NCI-H1930 (cell line): ENCODE measurements at regions not wholly inside any gene's neighbourhood (a gene's known extent, or its start where the extent isn't known, plus 50 kb on each side); places are given as distances from the start of the nearest gene placed in this dataset.

Experiments used
- DNase-seq, 2 experiments: peaks; one replicate each; lab custom pipeline; 2025; lab: John Stamatoyannopoulos, UW

DNA sequence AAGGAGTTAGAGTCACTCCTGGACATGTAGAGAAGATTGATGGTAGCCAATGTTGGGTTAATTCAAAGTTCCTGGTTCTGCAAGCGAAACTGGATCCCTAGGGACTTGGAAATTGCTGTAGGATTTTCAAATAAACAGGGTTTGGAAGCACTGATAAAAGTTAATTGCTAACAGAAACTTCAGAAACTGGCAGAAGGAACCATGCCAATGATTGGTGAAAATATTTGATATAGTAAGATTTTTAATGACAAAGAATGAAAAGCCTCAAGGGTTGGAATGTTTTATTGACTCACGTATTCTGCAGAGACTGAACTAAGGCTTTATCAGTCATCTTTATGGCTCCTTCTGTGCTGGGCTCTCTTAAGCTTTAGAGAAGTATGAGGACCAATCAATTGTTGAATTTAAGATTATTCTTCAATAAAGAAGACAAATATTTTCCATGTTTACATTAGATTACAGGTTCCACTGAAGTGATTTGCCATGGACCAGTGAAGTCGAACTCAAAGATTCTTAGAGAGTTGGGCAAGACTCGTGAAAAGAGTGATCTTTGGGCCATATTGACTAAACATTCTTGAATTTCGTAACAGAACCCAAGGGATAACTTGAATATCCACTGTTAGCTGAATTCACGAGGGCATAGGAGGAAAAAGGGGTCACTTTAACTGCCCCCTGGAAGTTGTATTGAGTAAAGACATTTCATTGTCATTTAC lies 371.4 kb downstream of the HDGFL1 start:
- no peak for DNase-seq

DNA sequence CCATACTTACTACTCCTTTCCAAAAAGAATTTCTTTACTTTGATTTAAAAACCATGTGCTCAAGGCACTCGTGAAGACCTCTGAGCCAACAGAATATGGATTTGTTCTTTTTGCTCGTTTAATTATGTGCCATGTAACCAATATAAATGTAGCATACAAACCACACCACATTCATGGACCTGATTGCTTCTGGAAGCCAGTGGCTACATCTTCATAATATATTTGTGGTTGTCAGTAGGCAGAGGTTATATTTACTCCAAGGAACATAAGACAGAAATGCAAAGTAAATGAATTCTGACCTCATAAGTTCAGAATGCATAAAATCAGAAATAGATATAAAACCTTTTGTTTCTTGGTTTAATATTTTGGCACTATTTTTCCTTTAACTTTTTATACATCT lies 373.0 kb downstream of the HDGFL1 start:
- no peak for DNase-seq

DNA sequence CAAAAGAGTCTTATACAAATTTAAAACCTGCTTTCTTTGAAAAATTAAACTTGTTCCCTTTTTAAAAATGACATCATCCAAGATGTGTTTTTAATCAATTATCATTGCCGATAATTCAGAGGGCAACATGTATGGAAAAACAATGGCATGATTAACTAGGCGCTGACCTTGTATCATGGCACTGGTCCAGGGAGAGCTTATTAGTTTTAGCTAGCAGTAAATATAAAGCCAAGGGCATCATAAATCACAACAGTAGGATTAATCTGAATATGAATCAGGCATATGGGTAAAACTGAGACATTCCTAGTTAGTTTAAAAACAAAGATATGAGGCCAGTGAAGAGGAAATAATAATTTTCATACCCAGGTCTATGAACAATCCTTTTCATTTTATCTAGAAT lies 374.0 kb downstream of the HDGFL1 start:
- DNase-seq: no peak

DNA sequence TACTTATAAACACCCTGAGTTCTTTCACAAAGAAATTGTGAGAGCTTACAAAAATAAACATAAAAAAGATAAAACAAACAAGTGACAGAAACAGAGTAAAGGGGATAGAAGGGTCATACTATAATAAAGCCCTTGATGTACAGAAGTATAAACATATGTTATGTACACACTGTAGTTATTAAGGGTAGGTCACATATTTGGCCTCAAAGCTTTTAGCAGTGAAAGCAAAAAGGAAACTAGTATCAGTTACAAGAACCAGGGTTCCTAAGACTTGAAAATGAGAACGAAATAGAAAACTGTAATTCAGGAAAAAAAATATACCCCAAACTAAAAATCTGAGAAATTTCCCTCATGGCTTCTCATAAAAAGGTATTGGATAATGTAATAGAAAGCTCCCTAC lies 380.6 kb downstream of the HDGFL1 start:
- no peak for DNase-seq

DNA sequence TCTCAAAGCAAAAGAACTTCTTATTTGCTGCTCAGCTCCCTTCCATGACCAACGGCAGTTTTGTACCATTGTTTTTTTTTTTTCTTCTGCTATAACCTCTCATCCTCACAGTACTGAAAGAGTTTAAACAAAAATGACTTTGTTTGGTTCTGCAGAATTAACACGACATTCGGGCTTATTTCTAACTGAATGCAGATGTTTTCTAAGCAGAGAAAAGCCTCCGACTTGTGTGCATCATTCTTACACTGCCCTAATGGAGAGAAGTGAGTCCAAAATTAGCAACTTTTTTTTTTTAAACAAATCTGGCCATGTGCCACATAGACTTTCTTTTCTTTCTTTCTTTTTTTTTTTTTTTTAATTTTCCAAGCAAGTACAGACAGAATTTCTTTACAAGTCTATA lies 382.7 kb downstream of the HDGFL1 start:
- DNase-seq: no peak

DNA sequence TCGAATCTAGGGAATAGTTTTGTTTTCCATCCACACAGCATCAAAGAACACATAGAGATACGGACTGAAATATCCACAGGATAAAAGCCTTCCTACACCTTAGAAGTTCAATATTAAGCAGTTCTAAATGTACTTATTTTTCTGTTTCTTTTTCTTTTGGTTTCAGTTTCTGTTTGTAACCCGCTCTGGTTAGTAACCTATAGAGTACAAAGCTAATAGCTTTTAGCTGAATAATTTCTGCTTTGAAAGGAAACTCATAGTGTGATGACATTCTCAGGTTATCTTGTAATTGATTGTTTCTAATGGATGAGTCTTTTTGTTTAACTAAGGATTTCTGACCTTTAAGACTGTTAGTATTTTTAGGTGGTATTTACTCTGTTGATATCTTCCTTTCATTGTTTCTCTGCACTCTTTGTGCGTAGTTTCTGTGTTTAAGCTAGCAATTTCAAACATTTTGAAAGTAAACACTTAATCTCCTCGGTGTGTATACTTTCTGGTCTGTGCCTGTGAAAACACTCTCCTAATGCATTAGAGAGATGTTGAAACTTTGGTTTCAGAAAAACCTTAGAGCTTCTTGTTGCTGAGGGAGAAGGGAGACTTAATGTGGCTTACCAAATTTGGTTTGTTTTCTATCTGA lies 385.5 kb downstream of the HDGFL1 start:
- DNase-seq: no peak

DNA sequence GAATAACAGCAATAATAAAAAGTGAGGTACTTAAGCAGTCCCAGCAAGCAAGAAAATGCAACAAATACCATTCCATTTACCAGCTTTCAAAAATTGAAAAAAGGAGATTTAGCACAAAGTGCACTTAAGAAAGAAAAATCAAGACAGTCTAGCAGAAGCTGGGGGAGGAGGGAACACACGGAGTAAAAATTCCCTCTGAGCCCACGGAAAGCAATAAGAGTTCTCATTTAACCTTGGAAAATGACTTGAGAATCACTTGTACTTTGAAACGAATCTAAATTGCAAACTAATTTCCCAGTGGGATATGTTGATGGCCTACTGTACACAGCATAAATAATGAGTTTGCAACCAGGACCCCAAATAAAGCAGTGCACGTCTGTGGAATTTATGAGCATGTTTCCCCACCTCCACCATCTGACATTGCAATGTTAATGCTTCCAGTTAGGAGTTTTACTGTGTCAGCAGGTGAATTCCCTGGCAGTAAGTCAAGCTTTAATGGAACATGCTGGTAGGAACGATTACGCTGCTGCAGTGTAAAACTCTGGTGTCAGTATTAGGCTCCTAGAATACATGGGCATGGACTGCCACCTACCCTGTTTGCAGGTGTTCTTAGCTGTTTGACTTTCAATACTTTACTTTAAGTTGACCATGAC lies 386.8 kb downstream of the HDGFL1 start:
- DNase-seq: no peak

DNA sequence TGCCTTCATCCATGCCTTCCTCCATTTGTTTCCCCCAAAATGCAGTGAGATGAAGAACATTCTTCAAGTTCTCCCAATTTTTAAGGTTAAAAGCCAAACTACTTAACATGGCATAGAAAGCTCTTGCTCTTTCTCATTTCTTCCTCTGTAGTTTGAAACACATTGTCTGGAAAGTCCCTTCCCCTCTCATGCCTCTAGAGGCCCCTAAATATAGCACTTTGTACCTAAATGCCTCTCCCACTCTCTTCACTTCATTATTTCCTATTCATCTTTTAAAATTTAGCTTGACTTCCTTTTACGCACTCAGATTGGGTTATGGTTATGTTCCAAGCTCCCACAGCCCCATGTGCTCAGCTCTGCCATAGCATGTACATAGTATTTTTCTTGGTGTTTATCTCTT lies 389.3 kb downstream of the HDGFL1 start:
- DNase-seq: no peak

DNA sequence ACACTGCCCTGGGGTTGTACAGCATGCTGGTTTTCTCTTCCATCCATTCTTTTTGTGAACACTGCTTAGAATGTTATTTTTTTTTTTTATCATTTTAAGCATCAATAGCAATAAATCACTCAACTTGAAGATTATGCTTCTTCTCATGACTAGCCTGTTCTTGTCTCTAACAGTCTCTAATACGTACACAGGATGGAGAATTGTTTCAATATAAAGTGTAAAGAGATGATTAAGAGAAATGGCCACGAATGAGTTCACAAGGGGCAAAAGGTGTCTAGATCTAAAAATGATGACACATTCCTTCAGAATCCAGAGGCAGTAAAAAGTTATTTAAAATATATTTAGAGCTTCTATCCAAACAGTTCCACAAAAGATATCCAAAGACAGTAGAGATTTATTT lies 390.2 kb downstream of the HDGFL1 start:
- DNase-seq: no peak

DNA sequence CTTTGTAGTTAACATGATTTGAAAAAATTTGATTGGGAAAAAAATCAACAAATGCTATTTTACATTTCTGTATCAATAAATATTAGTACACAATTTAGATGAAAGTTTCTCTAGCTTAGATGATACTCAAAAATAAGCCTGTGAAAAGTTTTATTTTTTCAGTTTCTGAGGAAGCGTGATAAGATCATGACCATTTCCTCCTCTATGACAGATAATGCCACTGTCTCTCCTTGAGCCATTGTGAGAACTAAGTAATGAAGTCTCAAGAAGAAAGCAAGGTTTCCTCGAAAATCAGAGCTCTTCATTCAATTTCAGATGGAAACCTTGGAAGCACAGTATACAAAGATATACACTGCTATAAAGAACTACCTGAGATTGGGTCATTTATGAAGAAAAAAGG lies 395.0 kb downstream of the HDGFL1 start:
- no peak for DNase-seq

DNA sequence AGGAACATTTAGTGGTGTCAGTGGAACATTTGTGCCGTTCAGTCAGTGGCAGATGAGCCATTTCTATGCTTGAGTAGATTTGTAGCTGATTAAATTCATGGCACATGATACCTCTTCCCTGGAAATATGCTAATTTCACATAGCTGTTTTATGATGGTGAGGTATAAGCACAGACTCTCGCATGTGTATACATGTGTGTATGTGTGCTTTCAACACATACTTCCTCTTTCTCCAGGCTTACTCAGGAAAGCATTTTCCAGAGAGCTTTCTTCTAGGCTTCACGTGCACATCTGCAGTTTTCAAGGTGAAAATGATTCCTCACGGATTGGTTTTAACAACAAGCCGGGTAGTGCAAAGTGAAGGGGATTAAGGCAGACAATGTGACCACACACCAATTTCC lies 396.5 kb downstream of the HDGFL1 start:
- no peak for DNase-seq

DNA sequence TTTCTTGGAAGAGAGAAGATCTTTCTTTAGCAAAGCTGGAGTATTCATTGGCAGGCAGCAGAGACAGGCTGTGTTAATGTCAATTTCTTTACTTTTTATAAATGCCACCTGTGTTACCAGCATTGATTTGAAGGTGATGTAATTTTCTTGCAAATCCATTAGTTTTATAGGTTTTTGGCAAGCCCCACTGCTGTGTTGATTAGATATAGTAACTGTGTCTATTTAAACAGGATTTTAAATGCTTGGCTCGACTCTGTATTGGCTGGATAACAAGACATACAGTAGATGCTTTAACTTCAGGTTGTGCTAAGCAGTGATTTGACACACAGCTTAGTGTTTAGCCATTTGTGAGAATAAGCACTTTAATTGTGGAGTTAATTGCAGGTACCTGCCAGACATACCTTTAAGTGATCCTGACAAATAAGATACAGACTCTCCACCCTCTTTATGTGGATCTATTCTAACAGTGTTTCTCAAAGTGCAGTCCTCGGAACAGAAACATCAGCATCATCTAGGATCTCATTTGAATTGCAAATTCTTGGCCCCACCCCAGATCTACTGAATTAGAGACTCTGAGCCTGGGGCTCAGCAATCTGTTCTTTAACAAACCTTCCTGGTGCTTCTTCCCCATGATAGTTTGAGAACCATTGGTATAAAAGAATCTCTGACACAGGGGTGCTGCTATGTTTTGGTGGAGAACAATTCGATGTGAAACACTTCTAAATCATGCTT lies 397.5 kb downstream of the HDGFL1 start:
- DNase-seq: no peak

DNA sequence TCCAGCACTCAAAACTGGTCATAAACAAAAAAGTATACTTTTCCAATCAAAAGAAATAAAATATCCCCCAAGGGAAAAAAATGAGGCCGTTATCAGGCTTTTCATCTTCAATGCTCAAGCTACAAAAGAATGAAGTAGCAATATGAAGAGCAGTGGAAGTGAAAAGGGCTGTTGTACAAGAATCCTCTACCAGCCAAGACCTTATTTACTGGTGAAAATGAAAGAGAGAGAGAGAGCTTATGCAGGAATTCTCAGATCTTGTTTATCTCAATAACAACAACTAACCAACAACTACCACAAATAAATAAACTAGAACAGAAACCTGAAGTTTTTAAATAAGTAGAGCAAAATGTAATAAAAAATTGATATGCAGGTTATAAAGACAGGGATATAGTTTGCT lies 400.6 kb downstream of the HDGFL1 start:
- DNase-seq: no peak

DNA sequence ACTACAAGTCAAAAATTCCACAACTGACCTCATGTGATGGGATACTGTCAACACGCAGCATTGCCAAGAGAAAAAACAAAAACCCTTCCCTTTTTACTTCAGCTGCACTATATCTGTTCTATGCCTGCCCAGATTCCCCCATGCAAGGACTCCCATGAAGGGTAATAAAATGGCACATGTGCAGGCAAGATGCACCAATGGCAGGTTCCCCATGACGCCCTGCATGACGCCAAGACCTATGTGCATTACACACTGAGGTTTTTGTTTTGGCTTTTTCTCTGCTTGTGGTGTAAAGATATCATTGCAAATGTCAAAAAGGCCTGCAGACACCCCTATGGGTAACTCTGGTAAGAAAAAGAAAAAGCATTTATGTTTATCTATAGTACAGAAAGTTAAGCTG lies 403.4 kb downstream of the HDGFL1 start:
- DNase-seq: no peak

DNA sequence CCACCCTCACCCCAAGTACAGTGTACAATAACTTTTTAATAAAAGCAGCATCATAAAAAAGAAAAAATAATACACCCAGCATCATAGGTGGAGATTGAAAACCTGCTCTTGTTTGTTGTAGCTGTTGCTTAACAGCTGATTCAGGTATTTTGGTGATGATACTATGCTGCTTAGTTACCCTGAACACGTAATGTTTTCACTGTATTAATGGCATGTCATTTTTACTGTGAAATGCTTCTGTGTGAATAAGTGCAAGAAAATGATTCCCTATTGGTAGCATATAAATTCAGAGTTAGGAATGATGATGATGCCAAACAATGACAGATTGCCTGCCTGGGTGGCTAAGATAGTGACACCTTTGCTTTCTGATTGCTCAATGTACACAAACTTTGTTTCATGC lies 405.7 kb downstream of the HDGFL1 start:
- no peak for DNase-seq

DNA sequence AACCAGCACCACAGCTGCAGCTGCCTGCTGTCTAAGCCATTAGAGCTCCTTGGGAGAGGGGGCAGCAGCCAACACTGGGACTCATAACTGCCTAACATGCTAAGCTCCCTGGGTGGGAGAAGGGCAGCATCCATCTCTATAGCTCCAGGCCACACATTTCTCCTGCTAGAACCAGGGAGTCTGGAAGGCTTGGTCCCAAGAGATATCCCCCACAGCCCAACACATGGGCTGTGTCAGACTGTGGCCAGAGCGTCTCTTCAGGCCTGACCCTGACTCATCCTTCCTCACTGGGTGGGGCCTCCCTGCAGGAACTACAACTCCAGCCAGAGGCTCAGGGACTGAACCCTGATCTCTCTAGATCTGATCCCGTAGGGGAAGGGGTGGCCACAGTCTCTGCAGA lies 411.1 kb downstream of the HDGFL1 start:
- DNase-seq: no peak

DNA sequence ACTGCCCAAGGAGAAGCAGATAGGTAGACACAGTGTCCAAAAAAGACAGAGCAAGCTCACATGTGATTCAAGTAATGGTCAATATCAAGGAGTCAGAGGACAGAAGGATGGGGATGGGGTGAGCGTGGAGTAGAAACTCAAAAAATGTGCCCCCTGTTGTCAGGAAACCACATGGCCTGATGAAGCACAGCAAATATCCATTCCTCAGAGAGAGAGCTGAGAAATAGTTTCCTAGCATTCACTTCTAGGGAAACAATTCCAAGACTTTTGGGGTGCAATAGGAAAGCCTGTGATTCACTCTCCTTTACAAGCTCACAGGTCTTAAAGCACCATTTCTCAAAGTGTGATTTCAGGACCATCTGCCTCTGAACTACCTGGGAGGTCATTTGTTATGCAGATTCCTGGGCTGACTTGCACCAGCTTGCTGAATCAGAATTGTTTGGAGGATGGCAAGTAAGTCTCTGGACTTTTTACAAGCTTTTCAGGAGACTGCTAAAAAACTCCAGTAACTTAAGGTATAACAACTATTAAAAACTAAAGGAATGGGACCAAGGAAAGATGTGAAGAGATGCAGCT lies 432.8 kb downstream of the HDGFL1 start:
- DNase-seq: no peak

DNA sequence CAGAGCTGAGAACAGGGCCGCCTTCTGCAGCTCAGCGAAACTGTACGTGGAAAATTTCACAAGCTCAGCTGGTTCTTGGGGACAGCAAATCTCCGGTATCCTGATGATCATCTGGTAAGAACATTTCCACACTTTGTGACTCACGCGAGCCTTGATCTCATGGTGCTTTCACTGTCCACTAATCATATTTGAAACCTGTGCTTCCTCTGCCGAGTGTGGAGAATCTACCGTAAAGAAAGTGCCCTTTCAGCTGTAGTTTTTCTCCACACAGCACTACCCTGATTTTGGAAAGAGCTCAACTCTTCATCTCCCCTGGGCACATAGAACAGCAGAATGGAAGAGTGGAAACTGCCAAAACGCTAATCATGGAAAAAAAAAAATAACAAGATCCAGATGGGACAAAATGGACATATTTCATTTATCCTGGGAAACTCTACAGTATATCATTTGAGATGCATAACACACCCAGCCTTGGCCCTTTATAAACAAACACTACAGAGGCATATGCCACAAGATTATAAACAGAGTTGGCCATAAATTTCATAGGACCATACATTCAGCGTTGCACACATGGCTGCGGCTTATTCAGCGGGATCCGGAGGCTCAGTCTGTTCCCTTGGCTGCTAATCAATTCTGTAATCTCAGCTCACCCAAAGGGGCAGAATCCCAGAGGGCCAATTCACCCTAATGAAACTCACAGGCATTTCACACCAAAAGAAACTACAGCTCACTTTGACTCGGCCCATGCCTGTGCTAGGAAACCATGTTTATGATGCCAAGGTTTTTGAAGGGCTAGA lies 434.5 kb downstream of the HDGFL1 start:
- no peak for DNase-seq

DNA sequence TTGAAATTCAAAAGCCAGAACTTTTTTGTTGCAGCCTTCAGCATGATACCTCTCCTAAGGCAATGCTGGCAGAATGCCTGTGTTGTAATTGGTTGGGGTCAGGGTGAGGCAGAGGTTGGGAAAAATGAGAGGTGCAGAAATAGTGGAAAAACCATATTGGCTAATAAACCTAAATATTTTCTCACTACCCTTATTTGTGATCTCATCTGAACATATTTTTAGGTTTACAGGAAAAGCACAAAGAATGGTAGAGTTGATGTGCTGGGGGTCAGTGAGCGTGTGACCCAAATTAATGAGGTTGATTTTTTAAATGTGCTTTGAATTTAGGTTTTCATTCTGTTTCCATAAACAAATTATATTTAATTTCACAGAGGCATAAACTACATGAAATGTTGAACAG lies 437.3 kb downstream of the HDGFL1 start:
- no peak for DNase-seq

DNA sequence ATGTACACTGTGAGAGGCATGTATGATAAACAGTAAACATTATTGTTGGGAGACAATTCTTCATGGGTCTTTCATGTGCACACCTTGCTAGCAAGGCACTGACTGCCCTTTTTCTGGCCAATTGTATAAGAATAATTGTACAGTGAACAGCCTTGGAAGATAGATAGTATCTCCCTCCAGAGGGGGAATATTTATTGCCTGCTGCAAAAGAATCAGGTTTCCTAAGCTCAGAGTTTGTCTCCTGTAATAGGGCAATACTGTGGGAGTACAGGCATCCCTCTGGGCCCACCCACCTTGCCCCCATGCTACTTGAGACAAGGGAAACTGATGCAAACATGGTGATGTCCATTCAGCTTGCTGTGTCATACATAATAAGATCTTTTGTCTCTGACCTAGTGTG lies 442.2 kb downstream of the HDGFL1 start:
- DNase-seq: no peak

DNA sequence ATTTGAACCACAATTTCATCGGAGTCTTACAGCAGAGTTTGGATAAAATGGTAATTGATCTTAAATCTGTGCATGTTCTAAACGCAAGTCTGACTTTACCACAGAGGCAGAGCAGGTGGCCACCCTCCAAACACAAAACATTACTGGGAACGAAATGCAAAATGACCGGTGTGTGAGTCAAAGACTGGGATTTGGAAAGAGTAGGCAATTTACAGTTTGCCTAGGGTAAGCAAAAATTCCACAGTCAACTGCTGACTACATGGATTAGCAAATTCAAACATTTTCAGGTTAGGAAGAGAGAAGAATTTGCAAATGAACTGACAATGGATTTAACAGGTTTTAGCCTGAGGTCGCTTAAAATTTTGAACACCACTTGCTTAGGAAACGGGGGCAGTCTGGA lies 444.4 kb downstream of the HDGFL1 start:
- no peak for DNase-seq

DNA sequence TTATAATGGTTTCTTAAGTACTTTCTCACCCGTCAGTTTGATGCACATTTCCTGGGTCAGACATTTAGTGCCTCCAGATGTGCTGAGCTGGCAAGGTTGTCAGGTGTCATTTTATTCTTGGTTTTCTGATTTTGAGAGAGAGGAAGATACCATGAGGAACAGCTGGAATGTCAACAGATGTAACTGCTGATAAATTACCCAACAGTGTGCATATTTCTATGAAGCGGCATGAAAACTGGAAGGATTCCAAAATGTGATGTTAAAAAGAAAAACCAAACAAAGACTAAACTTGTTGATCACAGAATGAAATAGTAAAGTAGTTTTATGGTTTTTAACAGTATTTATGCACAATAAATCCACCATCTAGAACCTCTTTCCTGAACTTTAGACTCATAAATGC lies 447.3 kb downstream of the HDGFL1 start:
- DNase-seq: no peak
